ENCODE measurements at regions not wholly inside any gene's neighbourhood (a gene's known extent, or its start where the extent isn't known, plus 50 kb on each side); places are given as distances from the start of the nearest gene placed in this dataset.

GRCh38 chr1:30657131-30658013, 66.0 kb downstream of the MATN1 start:
- TF ChIP-seq FOXM1 (IDR thresholded peaks at IDR 0.05; ENCODE audit: borderline replicate concordance): no peak
- TF ChIP-seq TARDBP (IDR thresholded peaks at IDR 0.05): no peak
